Hepatocyte (in vitro differentiated cells): ENCODE measurements at regions not wholly inside any gene's neighbourhood (a gene's known extent, or its start where the extent isn't known, plus 50 kb on each side); places are given as distances from the start of the nearest gene placed in this dataset.

ENCODE experiments used
- EZH2 ChIP-seq: fragments of 200-600 bp; sonication (generic); IDR thresholded peaks from 2 replicates; pipeline ENCODE4 v1.6.1; 2016; ENCODE audit warnings: antibody characterized with exemption, mild to moderate bottlenecking, borderline replicate concordance
- EZH2phosphoT487 ChIP-seq: fragments of 200-600 bp; sonication (generic); IDR thresholded peaks from one replicate; pipeline ENCODE4 v1.6.1; 2018; ENCODE audit warnings: antibody characterized with exemption, mild to moderate bottlenecking, low read depth, moderate library complexity; ENCODE audit not compliant: unreplicated experiment, severe bottlenecking
- TF ChIP-seq, protein P1 (sequence below): fragments of 200-600 bp; sonication (generic); IDR thresholded peaks from 2 replicates; pipeline ENCODE4 v1.5.1; 2016; ENCODE audit warnings: antibody characterized with exemption, mild to moderate bottlenecking; ENCODE audit not compliant: poor library complexity

DNA sequence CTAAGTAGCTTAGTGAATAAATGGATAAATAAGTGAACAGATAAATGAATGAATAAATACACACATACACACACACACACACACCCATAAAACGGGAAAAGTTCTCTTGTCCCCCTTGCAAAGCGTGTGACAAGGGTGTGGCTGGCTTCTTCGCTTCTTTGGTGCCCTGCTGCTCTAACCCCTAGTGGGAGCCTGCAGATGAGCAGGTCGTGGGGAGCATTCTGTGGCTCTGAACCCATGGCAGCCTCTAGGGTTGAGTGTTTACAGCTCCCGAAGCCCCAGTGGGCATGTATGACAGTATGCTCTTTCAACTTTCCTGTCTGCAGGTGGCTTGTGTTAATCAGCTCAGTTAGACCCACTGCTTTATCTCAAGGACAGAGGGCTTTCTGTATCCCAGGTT lies 582.3 kb downstream of the EDEM1 start:
- TF ChIP-seq, protein P1, sequence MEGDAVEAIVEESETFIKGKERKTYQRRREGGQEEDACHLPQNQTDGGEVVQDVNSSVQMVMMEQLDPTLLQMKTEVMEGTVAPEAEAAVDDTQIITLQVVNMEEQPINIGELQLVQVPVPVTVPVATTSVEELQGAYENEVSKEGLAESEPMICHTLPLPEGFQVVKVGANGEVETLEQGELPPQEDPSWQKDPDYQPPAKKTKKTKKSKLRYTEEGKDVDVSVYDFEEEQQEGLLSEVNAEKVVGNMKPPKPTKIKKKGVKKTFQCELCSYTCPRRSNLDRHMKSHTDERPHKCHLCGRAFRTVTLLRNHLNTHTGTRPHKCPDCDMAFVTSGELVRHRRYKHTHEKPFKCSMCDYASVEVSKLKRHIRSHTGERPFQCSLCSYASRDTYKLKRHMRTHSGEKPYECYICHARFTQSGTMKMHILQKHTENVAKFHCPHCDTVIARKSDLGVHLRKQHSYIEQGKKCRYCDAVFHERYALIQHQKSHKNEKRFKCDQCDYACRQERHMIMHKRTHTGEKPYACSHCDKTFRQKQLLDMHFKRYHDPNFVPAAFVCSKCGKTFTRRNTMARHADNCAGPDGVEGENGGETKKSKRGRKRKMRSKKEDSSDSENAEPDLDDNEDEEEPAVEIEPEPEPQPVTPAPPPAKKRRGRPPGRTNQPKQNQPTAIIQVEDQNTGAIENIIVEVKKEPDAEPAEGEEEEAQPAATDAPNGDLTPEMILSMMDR: no peak
- no peak for TF ChIP-seq EZH2phosphoT487
- TF ChIP-seq EZH2: no peak
